Hepatocyte (in vitro differentiated cells): ENCODE measurements at regions not wholly inside any gene's neighbourhood (a gene's known extent, or its start where the extent isn't known, plus 50 kb on each side); places are given as distances from the start of the nearest gene placed in this dataset.
"Not testable (repeated sequence)": the region's sequence is repeated elsewhere in the genome, so short reads cannot be mapped to it uniquely, and the experiment has no call there.

Experiments
- DNase-seq: peaks from one replicate; pipeline ENCODE4 v3.0.0-alpha.2; 2016; ENCODE audit warnings: low spot score
- H2AFZ ChIP-seq: fragments of 200-600 bp; sonication (generic); 2 replicates; pipeline ENCODE4 v1.6.0; 2016; ENCODE audit warnings: antibody characterized with exemption, mild to moderate bottlenecking
- H3K27ac ChIP-seq: fragments of 200-600 bp; sonication (generic); 2 replicates; pipeline ENCODE4 v1.5.1; 2016; ENCODE audit warnings: mild to moderate bottlenecking
- H3K27me3 ChIP-seq: fragments of 200-600 bp; sonication (generic); 2 replicates; pipeline ENCODE4 v1.6.1; 2016
- H3K36me3 ChIP-seq: fragments of 200-600 bp; sonication (generic); replicated peaks from 2 replicates; pipeline ENCODE4 v1.5.1; 2016; ENCODE audit warnings: low read depth; ENCODE audit not compliant: insufficient read depth
- H3K4me1 ChIP-seq: fragments of 200-600 bp; sonication (generic); 2 replicates; pipeline ENCODE4 v1.5.1; 2016; ENCODE audit warnings: mild to moderate bottlenecking, moderate library complexity; ENCODE audit not compliant: insufficient read depth
- H3K4me2 ChIP-seq: fragments of 200-600 bp; sonication (generic); 2 replicates; pipeline ENCODE4 v1.6.0; 2016
- H3K4me3 ChIP-seq: fragments of 200-600 bp; sonication (generic); 2 replicates; pipeline ENCODE4 v1.5.1; 2016; ENCODE audit warnings: mild to moderate bottlenecking
- H3K79me2 ChIP-seq: fragments of 200-600 bp; sonication (generic); 2 replicates; pipeline ENCODE4 v1.6.0; 2017; ENCODE audit warnings: mild to moderate bottlenecking
- H3K9me2 ChIP-seq: fragments of 200-600 bp; sonication (generic); replicated peaks from 2 replicates; pipeline ENCODE4 v1.6.0; 2017; ENCODE audit warnings: mild to moderate bottlenecking; ENCODE audit not compliant: insufficient read depth
- H3K9me3 ChIP-seq: fragments of 200-600 bp; sonication (generic); 2 replicates; pipeline ENCODE4 v1.5.1; 2016; ENCODE audit warnings: low read depth, mild to moderate bottlenecking
- H4K20me1 ChIP-seq: fragments of 200-600 bp; sonication (generic); 2 replicates; pipeline ENCODE4 v1.6.0; 2016; ENCODE audit warnings: mild to moderate bottlenecking; ENCODE audit not compliant: insufficient read depth, poor library complexity, severe bottlenecking
- CTCF ChIP-seq: fragments of 200-600 bp; sonication (generic); IDR thresholded peaks from 2 replicates; pipeline ENCODE4 v1.5.1; 2016; ENCODE audit warnings: antibody characterized with exemption, mild to moderate bottlenecking; ENCODE audit not compliant: poor library complexity
- EZH2 ChIP-seq: fragments of 200-600 bp; sonication (generic); IDR thresholded peaks from 2 replicates; pipeline ENCODE4 v1.6.1; 2016; ENCODE audit warnings: antibody characterized with exemption, mild to moderate bottlenecking, borderline replicate concordance
- EZH2phosphoT487 ChIP-seq: fragments of 200-600 bp; sonication (generic); IDR thresholded peaks from one replicate; pipeline ENCODE4 v1.6.1; 2018; ENCODE audit warnings: antibody characterized with exemption, mild to moderate bottlenecking, low read depth, moderate library complexity; ENCODE audit not compliant: unreplicated experiment, severe bottlenecking
- WGBS: methylation state at CpG from one replicate; pipeline ENCODE4 v1.1.6; 2016; ENCODE audit warnings: low lambda C conversion rate; ENCODE audit errors: missing lambda C conversion rate; 5-methylcytosine and 5-hydroxymethylcytosine counted together

GRCh38 chr1:242811092-242811840 lies 286.8 kb upstream of the PLD5 start:
- Histone ChIP-seq H3K4me3 (no peak overlapping the region), H4K20me1 (no peaks in the 10 kb centered on the region), H3K27me3 (no peaks in the 10 kb centered on the region), H3K4me2 (no peak overlapping the region), H3K9me3 (no peaks in the 10 kb centered on the region), H3K36me3 (no peaks in the 10 kb centered on the region), H2AFZ (no peak overlapping the region), H3K27ac (no peak overlapping the region), H3K79me2 (no peaks in the 10 kb centered on the region), H3K4me1 (no peaks in the 10 kb centered on the region), H3K9me2 (no peaks in the 10 kb centered on the region)
- 73% methylated on average over 5 of the region's 5 CpGs for WGBS
- DNase-seq = no peak
- TF ChIP-seq CTCF = no peak
- no peak for TF ChIP-seq EZH2phosphoT487
- TF ChIP-seq EZH2 = no peak

- 74% methylated on average over 2 of the region's 2 CpGs for WGBS
- TF ChIP-seq EZH2 (no peak), CTCF (no peak), EZH2phosphoT487 (no peak)
- Histone ChIP-seq H3K36me3 (no peaks in the 10 kb centered on the region), H3K79me2 (no peaks in the 10 kb centered on the region), H3K27ac (no peak overlapping the region), H4K20me1 (no peaks in the 10 kb centered on the region), H3K4me2 (no peak overlapping the region), H2AFZ (no peak overlapping the region), H3K9me3 (no peaks in the 10 kb centered on the region), H3K4me1 (no peaks in the 10 kb centered on the region), H3K9me2 (no peaks in the 10 kb centered on the region), H3K4me3 (no peak overlapping the region), H3K27me3 (no peaks in the 10 kb centered on the region)
- DNase-seq = no peak
These were observed 281.8 kb upstream of the PLD5 start for GRCh38 chr1:242806324-242806723.

GRCh38 chr1:242805360-242805759 lies 280.9 kb upstream of the PLD5 start:
- H2AFZ ChIP-seq, DNase-seq, H3K79me2 ChIP-seq, H3K4me3 ChIP-seq, H3K27ac ChIP-seq, H3K27me3 ChIP-seq, H3K4me1 ChIP-seq, H3K4me2 ChIP-seq, H3K9me2 ChIP-seq, H3K36me3 ChIP-seq, H4K20me1 ChIP-seq, H3K9me3 ChIP-seq: not testable (repeated sequence)
- WGBS = 80% methylated on average over 1 of the region's 1 CpG

- H3K79me2 ChIP-seq = no peaks in the 10 kb centered on the region
- H3K9me2 ChIP-seq = no peaks in the 10 kb centered on the region
- H3K4me1 ChIP-seq = no peaks in the 10 kb centered on the region
- WGBS = 88% methylated on average over 5 of the region's 5 CpGs
- H3K4me3 ChIP-seq = no peak overlapping the region
- H2AFZ ChIP-seq = no peak overlapping the region
- H3K27me3 ChIP-seq = no peaks in the 10 kb centered on the region
- H4K20me1 ChIP-seq = no peaks in the 10 kb centered on the region
- TF ChIP-seq EZH2 = no peak
- no peak for TF ChIP-seq EZH2phosphoT487
- no peak for TF ChIP-seq CTCF
- no peaks in the 10 kb centered on the region for H3K36me3 ChIP-seq
- no peak overlapping the region for H3K27ac ChIP-seq
- no peak overlapping the region for H3K4me2 ChIP-seq
- DNase-seq = no peak
- no peaks in the 10 kb centered on the region for H3K9me3 ChIP-seq
These were observed 278.5 kb upstream of the PLD5 start for GRCh38 chr1:242802973-242803372.
